Fibroblast of lung (primary cell): ENCODE measurements at regions not wholly inside any gene's neighbourhood (a gene's known extent, or its start where the extent isn't known, plus 50 kb on each side); places are given as distances from the start of the nearest gene placed in this dataset.

Experiments
- EZH2 ChIP-seq: IDR thresholded peaks from 2 replicates; pipeline ENCODE4 v1.5.1; 2012; ENCODE audit warnings: low read length, control low read depth, mild to moderate bottlenecking; ENCODE audit errors: missing control alignments
- TF ChIP-seq, protein P1 (sequence below), 2 donors: IDR thresholded peaks in 1 of 2; conservative IDR thresholded peaks in 1 of 2; 1 replicate in 1 of 2; 2 replicates in 1 of 2; pipeline ENCODE4 v1.5.1; 2011 to 2012; ENCODE audit warnings: low read length in 2 of 2, control low read depth in 1 of 2, inconsistent platforms in 1 of 2, low read depth in 1 of 2, mild to moderate bottlenecking in 1 of 2

DNA sequence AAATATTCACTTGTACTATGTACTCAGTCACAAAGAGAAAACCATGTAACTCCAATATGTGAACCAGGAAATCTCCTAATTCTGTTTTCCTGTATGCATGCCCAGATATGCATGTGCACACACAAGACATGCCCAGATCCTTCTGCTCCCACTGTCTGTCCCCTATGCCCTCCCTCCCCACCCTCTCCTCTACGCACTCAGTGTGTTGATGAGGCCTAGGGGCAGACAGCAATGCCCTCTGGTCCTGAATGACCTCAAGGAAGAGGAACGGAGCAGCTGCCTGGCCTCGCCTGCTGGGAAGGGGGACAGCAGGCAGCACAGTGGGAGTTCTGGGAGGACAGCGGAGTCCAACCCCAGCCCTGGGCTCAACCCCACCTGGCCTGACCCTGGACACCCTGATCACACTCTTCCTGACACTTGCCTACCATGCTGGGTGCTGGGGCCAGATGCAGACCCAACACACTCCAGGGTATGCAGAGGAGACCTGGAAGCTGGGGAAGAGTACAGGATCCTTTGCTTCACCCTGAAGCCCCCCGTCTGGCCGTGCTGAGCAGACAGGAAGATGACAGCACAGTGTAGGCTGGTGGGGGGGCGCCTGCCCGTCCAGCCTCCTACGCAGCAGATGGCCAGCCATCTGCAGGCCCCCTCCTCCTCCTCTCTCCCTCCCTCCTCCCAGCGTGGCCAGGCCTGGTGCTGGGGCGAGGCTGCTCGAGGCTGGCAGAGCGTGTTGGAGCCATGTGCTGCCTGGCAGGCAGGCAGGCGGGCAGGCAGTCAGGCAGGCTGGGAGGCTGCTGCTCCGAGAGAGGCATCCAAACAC is 106.6 kb upstream of the NCOR2 start:
- TF ChIP-seq, protein P1, sequence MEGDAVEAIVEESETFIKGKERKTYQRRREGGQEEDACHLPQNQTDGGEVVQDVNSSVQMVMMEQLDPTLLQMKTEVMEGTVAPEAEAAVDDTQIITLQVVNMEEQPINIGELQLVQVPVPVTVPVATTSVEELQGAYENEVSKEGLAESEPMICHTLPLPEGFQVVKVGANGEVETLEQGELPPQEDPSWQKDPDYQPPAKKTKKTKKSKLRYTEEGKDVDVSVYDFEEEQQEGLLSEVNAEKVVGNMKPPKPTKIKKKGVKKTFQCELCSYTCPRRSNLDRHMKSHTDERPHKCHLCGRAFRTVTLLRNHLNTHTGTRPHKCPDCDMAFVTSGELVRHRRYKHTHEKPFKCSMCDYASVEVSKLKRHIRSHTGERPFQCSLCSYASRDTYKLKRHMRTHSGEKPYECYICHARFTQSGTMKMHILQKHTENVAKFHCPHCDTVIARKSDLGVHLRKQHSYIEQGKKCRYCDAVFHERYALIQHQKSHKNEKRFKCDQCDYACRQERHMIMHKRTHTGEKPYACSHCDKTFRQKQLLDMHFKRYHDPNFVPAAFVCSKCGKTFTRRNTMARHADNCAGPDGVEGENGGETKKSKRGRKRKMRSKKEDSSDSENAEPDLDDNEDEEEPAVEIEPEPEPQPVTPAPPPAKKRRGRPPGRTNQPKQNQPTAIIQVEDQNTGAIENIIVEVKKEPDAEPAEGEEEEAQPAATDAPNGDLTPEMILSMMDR (conservative IDR thresholded peaks at IDR 0.05 in 1 of 2, IDR thresholded peaks at IDR 0.05 in 1 of 2; ENCODE audit: low read depth in 1 of 2, low read length in 2 of 2), result no peak
- TF ChIP-seq EZH2, result no peak
